Panc1 (cell line): ENCODE measurements at regions not wholly inside any gene's neighbourhood (a gene's known extent, or its start where the extent isn't known, plus 50 kb on each side); places are given as distances from the start of the nearest gene placed in this dataset.

Source experiments
- POLR2AphosphoS5 ChIP-seq: IDR thresholded peaks from 2 replicates; pipeline ENCODE4 v1.6.1; 2012; ENCODE audit warnings: mild to moderate bottlenecking, low read depth, low read length, moderate library complexity
- SIN3A ChIP-seq: IDR thresholded peaks from 2 replicates; pipeline ENCODE4 v1.6.1; 2012; ENCODE audit warnings: low read depth, mild to moderate bottlenecking, low read length, moderate library complexity, borderline replicate concordance; ENCODE audit not compliant: insufficient read depth
- TCF7L2 ChIP-seq: IDR thresholded peaks from 2 replicates; pipeline ENCODE4 v1.6.1; 2011; ENCODE audit warnings: mild to moderate bottlenecking, low read depth, low read length, inconsistent platforms
- TF ChIP-seq, protein P1 (sequence below): fragments of 450-650 bp; IDR thresholded peaks from 2 replicates; pipeline ENCODE4 v1.5.1; 2017; ENCODE audit warnings: mild to moderate bottlenecking

DNA sequence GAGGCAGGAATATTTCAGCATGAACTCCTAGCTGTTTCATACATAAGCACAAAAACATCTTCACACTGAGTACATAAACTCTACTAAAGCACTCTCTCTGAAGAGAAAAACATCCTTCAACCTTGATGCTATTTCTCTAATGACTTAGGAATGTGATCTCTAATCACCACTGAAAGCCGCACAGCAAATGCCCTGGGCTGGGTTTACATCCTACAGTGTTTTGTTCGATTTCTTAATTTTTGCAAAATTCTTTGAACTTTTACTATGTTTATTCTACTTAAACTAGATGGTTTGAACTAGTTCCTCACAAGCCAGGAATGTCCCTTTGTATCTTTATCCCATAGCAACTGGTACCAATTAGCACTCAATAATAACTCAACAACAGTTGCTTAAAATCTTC, 130.9 kb upstream of the ABI3BP start:
- TF ChIP-seq, protein P1, sequence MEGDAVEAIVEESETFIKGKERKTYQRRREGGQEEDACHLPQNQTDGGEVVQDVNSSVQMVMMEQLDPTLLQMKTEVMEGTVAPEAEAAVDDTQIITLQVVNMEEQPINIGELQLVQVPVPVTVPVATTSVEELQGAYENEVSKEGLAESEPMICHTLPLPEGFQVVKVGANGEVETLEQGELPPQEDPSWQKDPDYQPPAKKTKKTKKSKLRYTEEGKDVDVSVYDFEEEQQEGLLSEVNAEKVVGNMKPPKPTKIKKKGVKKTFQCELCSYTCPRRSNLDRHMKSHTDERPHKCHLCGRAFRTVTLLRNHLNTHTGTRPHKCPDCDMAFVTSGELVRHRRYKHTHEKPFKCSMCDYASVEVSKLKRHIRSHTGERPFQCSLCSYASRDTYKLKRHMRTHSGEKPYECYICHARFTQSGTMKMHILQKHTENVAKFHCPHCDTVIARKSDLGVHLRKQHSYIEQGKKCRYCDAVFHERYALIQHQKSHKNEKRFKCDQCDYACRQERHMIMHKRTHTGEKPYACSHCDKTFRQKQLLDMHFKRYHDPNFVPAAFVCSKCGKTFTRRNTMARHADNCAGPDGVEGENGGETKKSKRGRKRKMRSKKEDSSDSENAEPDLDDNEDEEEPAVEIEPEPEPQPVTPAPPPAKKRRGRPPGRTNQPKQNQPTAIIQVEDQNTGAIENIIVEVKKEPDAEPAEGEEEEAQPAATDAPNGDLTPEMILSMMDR, result no peak
- TF ChIP-seq POLR2AphosphoS5 (no peak), SIN3A (no peak), TCF7L2 (no peak)
